ENCODE measurements at regions not wholly inside any gene's neighbourhood (a gene's known extent, or its start where the extent isn't known, plus 50 kb on each side); places are given as distances from the start of the nearest gene placed in this dataset.
"Not testable (repeated sequence)": the region's sequence is repeated elsewhere in the genome, so short reads cannot be mapped to it uniquely, and the experiment has no call there.

- H3K27ac ChIP-seq: no peak overlapping the region
- H3K4me1 ChIP-seq: no peaks in the 10 kb centered on the region
- no peak overlapping the region for H3K4me3 ChIP-seq
- H3K36me3 ChIP-seq: no peaks in the 10 kb centered on the region
- DNase-seq (ENCODE audit: low spot score in 2 of 2): no peak
- H3K9me3 ChIP-seq: peaks cover 0 to 9% (median 3%) of the 10 kb centered on the region in 4 donors
- WGBS, 2 donors: 76 to 80% methylated on average over 5 of the region's 5 CpGs
- TF ChIP-seq CTCF (IDR thresholded peaks at IDR 0.05) (no peak), POLR2A (IDR thresholded peaks at IDR 0.05) (no peak), EP300 (IDR thresholded peaks at IDR 0.05) (no peak)
- no peaks in the 10 kb centered on the region for H3K27me3 ChIP-seq
Observed at GRCh38 chr18:5029592-5029991, 167.5 kb downstream of the AKAIN1 start.

- TF ChIP-seq CTCF (IDR thresholded peaks at IDR 0.05): no peak
- no peak for TF ChIP-seq EP300 (IDR thresholded peaks at IDR 0.05)
- no peak for TF ChIP-seq POLR2A (IDR thresholded peaks at IDR 0.05)
- WGBS, 2 donors: 67 to 73% methylated on average over 2 of the region's 2 CpGs
Observed at GRCh38 chr18:5024741-5025140, 172.3 kb downstream of the AKAIN1 start.

GRCh38 chr18:5021558-5021957 lies 175.5 kb downstream of the AKAIN1 start:
- Histone ChIP-seq H3K4me3 (no peak overlapping the region), H3K27me3 (no peaks in the 10 kb centered on the region), H3K9me3 (no peaks in the 10 kb centered on the region), H3K4me1 (no peaks in the 10 kb centered on the region), H3K36me3 (no peaks in the 10 kb centered on the region), H3K27ac (no peak overlapping the region)
- no peak for DNase-seq (ENCODE audit: low spot score in 2 of 2)
- no peak for TF ChIP-seq POLR2A (IDR thresholded peaks at IDR 0.05)
- no peak for TF ChIP-seq EP300 (IDR thresholded peaks at IDR 0.05)
- no peak for TF ChIP-seq CTCF (IDR thresholded peaks at IDR 0.05)

More at GRCh38 chr18:5024741-5025140, 172.3 kb downstream of the AKAIN1 start:
- H3K4me3 ChIP-seq: no peak overlapping the region
- H3K36me3 ChIP-seq: no peaks in the 10 kb centered on the region
- no peak overlapping the region for H3K27ac ChIP-seq
- H3K27me3 ChIP-seq: no peaks in the 10 kb centered on the region
- H3K9me3 ChIP-seq: no peaks in the 10 kb centered on the region
- H3K4me1 ChIP-seq: no peaks in the 10 kb centered on the region
- no peak for DNase-seq (ENCODE audit: low spot score in 2 of 2)

- TF ChIP-seq EP300 (IDR thresholded peaks at IDR 0.05) (no peak), POLR2A (IDR thresholded peaks at IDR 0.05) (no peak), CTCF (IDR thresholded peaks at IDR 0.05) (no peak)
- DNase-seq (ENCODE audit: low spot score in 2 of 2): no peak
- Histone ChIP-seq H3K4me3 (no peak overlapping the region), H3K36me3 (no peaks in the 10 kb centered on the region), H3K4me1 (no peaks in the 10 kb centered on the region), H3K27me3 (no peaks in the 10 kb centered on the region), H3K9me3 (no peaks in the 10 kb centered on the region), H3K27ac (no peak overlapping the region)
- WGBS, 2 donors: 70% methylated on average over 4 of the region's 4 CpGs
Observed at GRCh38 chr18:5015213-5015612, 181.8 kb downstream of the AKAIN1 start.

- H3K27ac ChIP-seq; H3K27me3 ChIP-seq; H3K36me3 ChIP-seq; H3K9me3 ChIP-seq; H3K4me1 ChIP-seq; DNase-seq (ENCODE audit: low spot score in 2 of 2): not testable (repeated sequence)
- WGBS, 2 donors: 22 to 25% methylated on average over 25 to 30 of the region's 32 CpGs
- peak overlapping the region in 1 of 4 donors; percentile 29 for H3K4me3 ChIP-seq
Observed at GRCh38 chr18:5004031-5004820, 192.8 kb downstream of the AKAIN1 start.
